ENCODE measurements at regions not wholly inside any gene's neighbourhood (a gene's known extent, or its start where the extent isn't known, plus 50 kb on each side); places are given as distances from the start of the nearest gene placed in this dataset.
A peak's percentile ranks its signal among the peaks of the same experiment; 100 is the strongest.

- Histone ChIP-seq H3K9me3 (no peaks in the 10 kb centered on the region), H3K36me3 (peaks cover 33% of the 10 kb centered on the region), H3K27ac (no peak overlapping the region), H3K4me1 (peaks cover 45% of the 10 kb centered on the region), H3K4me3 (no peak overlapping the region), H3K27me3 (no peaks in the 10 kb centered on the region)
- TF ChIP-seq, protein P1, sequence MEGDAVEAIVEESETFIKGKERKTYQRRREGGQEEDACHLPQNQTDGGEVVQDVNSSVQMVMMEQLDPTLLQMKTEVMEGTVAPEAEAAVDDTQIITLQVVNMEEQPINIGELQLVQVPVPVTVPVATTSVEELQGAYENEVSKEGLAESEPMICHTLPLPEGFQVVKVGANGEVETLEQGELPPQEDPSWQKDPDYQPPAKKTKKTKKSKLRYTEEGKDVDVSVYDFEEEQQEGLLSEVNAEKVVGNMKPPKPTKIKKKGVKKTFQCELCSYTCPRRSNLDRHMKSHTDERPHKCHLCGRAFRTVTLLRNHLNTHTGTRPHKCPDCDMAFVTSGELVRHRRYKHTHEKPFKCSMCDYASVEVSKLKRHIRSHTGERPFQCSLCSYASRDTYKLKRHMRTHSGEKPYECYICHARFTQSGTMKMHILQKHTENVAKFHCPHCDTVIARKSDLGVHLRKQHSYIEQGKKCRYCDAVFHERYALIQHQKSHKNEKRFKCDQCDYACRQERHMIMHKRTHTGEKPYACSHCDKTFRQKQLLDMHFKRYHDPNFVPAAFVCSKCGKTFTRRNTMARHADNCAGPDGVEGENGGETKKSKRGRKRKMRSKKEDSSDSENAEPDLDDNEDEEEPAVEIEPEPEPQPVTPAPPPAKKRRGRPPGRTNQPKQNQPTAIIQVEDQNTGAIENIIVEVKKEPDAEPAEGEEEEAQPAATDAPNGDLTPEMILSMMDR (IDR thresholded peaks at IDR 0.05) = no peak
- no peak for ATAC-seq
- intact Hi-C loops (cut with DNase I) = no loop called here
- DNase-seq = no peak
Measured at GRCh38 chr3:141418751-141419150, 50.4 kb downstream of the ZBTB38 start.

GRCh38 chr3:141419946-141420345 lies 51.6 kb downstream of the ZBTB38 start:
- no peak overlapping the region for H3K4me3 ChIP-seq
- H3K27me3 ChIP-seq = no peaks in the 10 kb centered on the region
- H3K9me3 ChIP-seq = no peaks in the 10 kb centered on the region
- H3K36me3 ChIP-seq = peaks cover 21% of the 10 kb centered on the region
- TF ChIP-seq, protein P1 (IDR thresholded peaks at IDR 0.05) = no peak
- H3K27ac ChIP-seq = peak overlapping the region; percentile 80
- H3K4me1 ChIP-seq = peaks cover 42% of the 10 kb centered on the region
- ATAC-seq (peak; percentile 48), DNase-seq (no peak)
- intact Hi-C loops (cut with DNase I) = no loop called here

DNA sequence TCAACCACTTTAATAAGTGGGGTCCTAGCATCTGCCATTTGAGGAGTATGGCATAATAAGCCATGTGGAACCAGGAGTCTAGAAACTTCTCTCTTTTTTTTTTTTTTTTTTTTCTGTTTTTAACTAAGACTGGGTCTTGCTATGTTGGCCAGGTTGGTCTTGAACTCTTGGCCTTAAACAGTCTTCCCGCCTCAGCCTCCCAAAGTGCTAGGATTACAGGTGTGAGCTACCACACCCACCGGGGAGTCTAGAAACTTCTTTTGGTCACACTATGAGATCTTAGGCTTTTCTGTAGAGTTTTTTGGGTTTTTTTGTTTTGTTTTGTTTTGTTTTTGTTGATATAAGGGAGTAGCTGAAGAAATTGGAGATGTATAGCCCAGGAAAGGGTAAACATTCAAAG lies 52.9 kb downstream of the ZBTB38 start:
- TF ChIP-seq, protein P1 (IDR thresholded peaks at IDR 0.05) = no peak
- DNase-seq (no peak), ATAC-seq (no peak)
- Histone ChIP-seq H3K27ac (no peak overlapping the region), H3K36me3 (peaks cover 11% of the 10 kb centered on the region), H3K27me3 (no peaks in the 10 kb centered on the region), H3K9me3 (no peaks in the 10 kb centered on the region), H3K4me3 (no peak overlapping the region), H3K4me1 (peaks cover 42% of the 10 kb centered on the region)
- intact Hi-C loops (cut with DNase I) = no loop called here

- intact Hi-C loops (cut with DNase I) = no loop called here
- ATAC-seq = no peak
Measured at GRCh38 chr3:141421639-141422319, 53.5 kb downstream of the ZBTB38 start.

GRCh38 chr3:141422961-141423582 lies 54.8 kb downstream of the ZBTB38 start:
- ATAC-seq = peak; percentile 66
- intact Hi-C loops (cut with DNase I) = no loop called here
- no peaks in the 10 kb centered on the region for H3K9me3 ChIP-seq
- peaks cover 5% of the 10 kb centered on the region for H3K36me3 ChIP-seq
- TF ChIP-seq, protein P1 (IDR thresholded peaks at IDR 0.05) = no peak
- no peak for DNase-seq
- no peak overlapping the region for H3K4me3 ChIP-seq
- no peaks in the 10 kb centered on the region for H3K27me3 ChIP-seq
- no peak overlapping the region for H3K27ac ChIP-seq
- H3K4me1 ChIP-seq = peaks cover 57% of the 10 kb centered on the region

More at GRCh38 chr3:141421639-141422319, 53.5 kb downstream of the ZBTB38 start:
- Histone ChIP-seq H3K36me3 (peaks cover 5% of the 10 kb centered on the region), H3K27ac (no peak overlapping the region), H3K4me1 (peaks cover 44% of the 10 kb centered on the region), H3K27me3 (no peaks in the 10 kb centered on the region), H3K9me3 (no peaks in the 10 kb centered on the region), H3K4me3 (no peak overlapping the region)
- DNase-seq = no peak
- TF ChIP-seq, protein P1 (IDR thresholded peaks at IDR 0.05) = no peak
